ENCODE measurements at regions not wholly inside any gene's neighbourhood (a gene's known extent, or its start where the extent isn't known, plus 50 kb on each side); places are given as distances from the start of the nearest gene placed in this dataset.
"Not testable (repeated sequence)": the region's sequence is repeated elsewhere in the genome, so short reads cannot be mapped to it uniquely, and the experiment has no call there.

GRCh38 chr18:75846321-75846720 lies 418.8 kb upstream of the SMIM21 start:
- DNase-seq (ENCODE audit: low spot score): no peak

GRCh38 chr18:75845413-75845812 lies 417.9 kb upstream of the SMIM21 start:
- DNase-seq (ENCODE audit: low spot score): no peak

GRCh38 chr18:75844146-75844545 lies 416.6 kb upstream of the SMIM21 start:
- DNase-seq (ENCODE audit: low spot score): no peak

- no peak for DNase-seq (ENCODE audit: low spot score)
Observed at GRCh38 chr18:75840131-75840530, 412.6 kb upstream of the SMIM21 start.

GRCh38 chr18:75839686-75840085 lies 412.2 kb upstream of the SMIM21 start:
- DNase-seq (ENCODE audit: low spot score): not testable (repeated sequence)

- no peak for DNase-seq (ENCODE audit: low spot score)
Observed at GRCh38 chr18:75839041-75839440, 411.5 kb upstream of the SMIM21 start.

GRCh38 chr18:75837316-75837715 lies 409.8 kb upstream of the SMIM21 start:
- no peak for DNase-seq (ENCODE audit: low spot score)

- DNase-seq (ENCODE audit: low spot score): no peak
Observed at GRCh38 chr18:75836516-75836915, 409.0 kb upstream of the SMIM21 start.

- DNase-seq (ENCODE audit: low spot score): no peak
Observed at GRCh38 chr18:75831960-75832359, 404.5 kb upstream of the SMIM21 start.

GRCh38 chr18:75830828-75831227 lies 403.3 kb upstream of the SMIM21 start:
- DNase-seq (ENCODE audit: low spot score): no peak

GRCh38 chr18:75829091-75829490 lies 401.6 kb upstream of the SMIM21 start:
- DNase-seq (ENCODE audit: low spot score): no peak

GRCh38 chr18:75828379-75828778 lies 400.9 kb upstream of the SMIM21 start:
- no peak for DNase-seq (ENCODE audit: low spot score)

GRCh38 chr18:75827751-75828287 lies 400.3 kb upstream of the SMIM21 start:
- DNase-seq (ENCODE audit: low spot score): no peak

GRCh38 chr18:75824661-75825060 lies 397.2 kb upstream of the SMIM21 start:
- DNase-seq (ENCODE audit: low spot score): no peak

- no peak for DNase-seq (ENCODE audit: low spot score)
Observed at GRCh38 chr18:75823471-75823870, 396.0 kb upstream of the SMIM21 start.

GRCh38 chr18:75818383-75818782 lies 390.9 kb upstream of the SMIM21 start:
- no peak for DNase-seq (ENCODE audit: low spot score)

- DNase-seq (ENCODE audit: low spot score): no peak
Observed at GRCh38 chr18:75815767-75816166, 388.3 kb upstream of the SMIM21 start.

- DNase-seq (ENCODE audit: low spot score): no peak
Observed at GRCh38 chr18:75812761-75813160, 385.3 kb upstream of the SMIM21 start.

- DNase-seq (ENCODE audit: low spot score): no peak
Observed at GRCh38 chr18:75810961-75811551, 383.6 kb upstream of the SMIM21 start.

GRCh38 chr18:75810516-75810915 lies 383.0 kb upstream of the SMIM21 start:
- DNase-seq (ENCODE audit: low spot score): no peak

- DNase-seq (ENCODE audit: low spot score): no peak
Observed at GRCh38 chr18:75809926-75810255, 382.4 kb upstream of the SMIM21 start.

GRCh38 chr18:75809151-75809925 lies 381.8 kb upstream of the SMIM21 start:
- DNase-seq (ENCODE audit: low spot score): no peak

GRCh38 chr18:75805265-75805664 lies 377.8 kb upstream of the SMIM21 start:
- DNase-seq (ENCODE audit: low spot score): no peak

- no peak for DNase-seq (ENCODE audit: low spot score)
Observed at GRCh38 chr18:75802681-75803080, 375.2 kb upstream of the SMIM21 start.

All from ecto neural progenitor cell (in vitro differentiated cells).